MM.1S (cell line): ENCODE measurements at regions not wholly inside any gene's neighbourhood (a gene's known extent, or its start where the extent isn't known, plus 50 kb on each side); places are given as distances from the start of the nearest gene placed in this dataset.

Experiments
- EZH2 ChIP-seq: fragments of 300-600 bp; sonication (generic); optimal IDR thresholded peaks from 2 replicates; pipeline ENCODE3; 2017; ENCODE audit warnings: low read depth, mild to moderate bottlenecking, antibody characterized with exemption, low read length, mixed read lengths
- EZH2phosphoT487 ChIP-seq: fragments of 300-600 bp; sonication (generic); IDR thresholded peaks from 2 replicates; pipeline ENCODE4 v1.6.1; 2018; ENCODE audit warnings: antibody characterized with exemption, low read length
- TF ChIP-seq, protein P1 (sequence below): fragments of 300-600 bp; sonication (generic); IDR thresholded peaks from 2 replicates; pipeline ENCODE4 v1.5.1; 2016; ENCODE audit warnings: antibody characterized with exemption, low read length, mixed read lengths

GRCh38 chr9:103444176-103444575 lies 449.0 kb downstream of the CYLC2 start:
- no peak for TF ChIP-seq EZH2phosphoT487
- TF ChIP-seq, protein P1, sequence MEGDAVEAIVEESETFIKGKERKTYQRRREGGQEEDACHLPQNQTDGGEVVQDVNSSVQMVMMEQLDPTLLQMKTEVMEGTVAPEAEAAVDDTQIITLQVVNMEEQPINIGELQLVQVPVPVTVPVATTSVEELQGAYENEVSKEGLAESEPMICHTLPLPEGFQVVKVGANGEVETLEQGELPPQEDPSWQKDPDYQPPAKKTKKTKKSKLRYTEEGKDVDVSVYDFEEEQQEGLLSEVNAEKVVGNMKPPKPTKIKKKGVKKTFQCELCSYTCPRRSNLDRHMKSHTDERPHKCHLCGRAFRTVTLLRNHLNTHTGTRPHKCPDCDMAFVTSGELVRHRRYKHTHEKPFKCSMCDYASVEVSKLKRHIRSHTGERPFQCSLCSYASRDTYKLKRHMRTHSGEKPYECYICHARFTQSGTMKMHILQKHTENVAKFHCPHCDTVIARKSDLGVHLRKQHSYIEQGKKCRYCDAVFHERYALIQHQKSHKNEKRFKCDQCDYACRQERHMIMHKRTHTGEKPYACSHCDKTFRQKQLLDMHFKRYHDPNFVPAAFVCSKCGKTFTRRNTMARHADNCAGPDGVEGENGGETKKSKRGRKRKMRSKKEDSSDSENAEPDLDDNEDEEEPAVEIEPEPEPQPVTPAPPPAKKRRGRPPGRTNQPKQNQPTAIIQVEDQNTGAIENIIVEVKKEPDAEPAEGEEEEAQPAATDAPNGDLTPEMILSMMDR = no peak
- TF ChIP-seq EZH2 = no peak
